OCI-LY3 (cell line): ENCODE measurements at regions not wholly inside any gene's neighbourhood (a gene's known extent, or its start where the extent isn't known, plus 50 kb on each side); places are given as distances from the start of the nearest gene placed in this dataset.

Experiments
- EZH2phosphoT487 ChIP-seq: fragments of 200-600 bp; shearing (Covaris generic); IDR thresholded peaks from 2 replicates; pipeline ENCODE4 v1.6.1; 2018; ENCODE audit warnings: antibody characterized with exemption, mixed run types, low read depth
- TF ChIP-seq, protein P1 (sequence below): fragments of 200-600, 300-600 bp; sonication (generic); IDR thresholded peaks from 2 replicates; pipeline ENCODE4 v1.5.1; 2014; ENCODE audit warnings: antibody characterized with exemption, low read length, low read depth

DNA sequence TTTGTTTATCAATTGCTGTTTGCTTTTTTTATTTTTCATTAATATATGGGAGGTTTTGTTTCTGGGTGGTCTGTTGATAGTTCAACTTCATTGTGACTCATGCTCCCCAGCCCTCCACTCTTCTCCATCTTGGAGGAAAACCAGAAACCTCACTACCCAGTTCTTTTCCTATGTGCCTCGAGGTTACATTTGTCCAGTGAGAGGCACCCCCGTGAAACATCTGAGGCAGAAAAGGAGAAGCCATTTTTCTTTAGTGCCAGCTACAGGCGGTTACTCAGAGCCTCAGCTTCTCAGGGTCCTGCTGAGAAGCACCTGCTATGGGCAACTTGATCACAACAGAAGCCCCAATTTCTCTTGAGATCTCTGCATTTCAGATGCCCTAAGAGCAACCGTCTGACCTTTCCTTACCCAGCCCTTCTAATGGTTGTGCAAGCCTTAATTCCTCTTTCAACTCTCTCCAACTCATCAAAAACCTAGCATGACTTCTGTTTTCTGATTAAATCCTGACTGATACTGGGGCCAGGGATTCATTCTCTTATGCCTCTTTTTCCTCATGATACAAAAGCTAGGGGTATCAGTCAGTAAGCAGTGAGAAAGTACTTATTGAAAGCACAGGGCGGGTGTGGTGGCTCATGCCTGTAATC lies 144.6 kb downstream of the ELOVL4 start:
- TF ChIP-seq, protein P1, sequence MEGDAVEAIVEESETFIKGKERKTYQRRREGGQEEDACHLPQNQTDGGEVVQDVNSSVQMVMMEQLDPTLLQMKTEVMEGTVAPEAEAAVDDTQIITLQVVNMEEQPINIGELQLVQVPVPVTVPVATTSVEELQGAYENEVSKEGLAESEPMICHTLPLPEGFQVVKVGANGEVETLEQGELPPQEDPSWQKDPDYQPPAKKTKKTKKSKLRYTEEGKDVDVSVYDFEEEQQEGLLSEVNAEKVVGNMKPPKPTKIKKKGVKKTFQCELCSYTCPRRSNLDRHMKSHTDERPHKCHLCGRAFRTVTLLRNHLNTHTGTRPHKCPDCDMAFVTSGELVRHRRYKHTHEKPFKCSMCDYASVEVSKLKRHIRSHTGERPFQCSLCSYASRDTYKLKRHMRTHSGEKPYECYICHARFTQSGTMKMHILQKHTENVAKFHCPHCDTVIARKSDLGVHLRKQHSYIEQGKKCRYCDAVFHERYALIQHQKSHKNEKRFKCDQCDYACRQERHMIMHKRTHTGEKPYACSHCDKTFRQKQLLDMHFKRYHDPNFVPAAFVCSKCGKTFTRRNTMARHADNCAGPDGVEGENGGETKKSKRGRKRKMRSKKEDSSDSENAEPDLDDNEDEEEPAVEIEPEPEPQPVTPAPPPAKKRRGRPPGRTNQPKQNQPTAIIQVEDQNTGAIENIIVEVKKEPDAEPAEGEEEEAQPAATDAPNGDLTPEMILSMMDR = no peak
- TF ChIP-seq EZH2phosphoT487 = no peak
